IMR-90 (cell line): ENCODE measurements at regions not wholly inside any gene's neighbourhood (a gene's known extent, or its start where the extent isn't known, plus 50 kb on each side); places are given as distances from the start of the nearest gene placed in this dataset.

ENCODE experiments used
- ATAC-seq: fragments of 200-7000 bp; cut with Tn5 transposase; 2 replicates; pipeline ENCODE4 v1.9.1; 2020; ENCODE audit warnings: low read depth, mild to moderate bottlenecking, moderate library complexity
- BruUV-seq: library from RNA; stranded (reverse); fragments of 400-500 nt; replicated peaks from 2 replicates; lab custom pipeline; 2021; lab: Mats Ljungman, UMichigan
- CTCF ChIA-PET: fragments of 300-600 bp; formaldehyde crosslinking; extraction: SDS; loops from one replicate; lab custom pipeline; 2021; ENCODE audit warnings: antibody characterized with exemption; lab: Yijun Ruan, JAX
- POLR2A ChIA-PET: fragments of 300-600 bp; sonication (Branson Sonifier 250); formaldehyde crosslinking; loops from one replicate; lab custom pipeline; 2022; ENCODE audit warnings: antibody characterized with exemption; ENCODE audit not compliant: unreplicated experiment; lab: Charles Lee
- DNase-seq: peaks from one replicate; pipeline ENCODE4 v3.0.0; 2013
- H2AFZ ChIP-seq: replicated peaks from 2 replicates; pipeline ENCODE3; 2013; ENCODE audit warnings: low read length, mild to moderate bottlenecking; ENCODE audit not compliant: poor library complexity
- H2AK5ac ChIP-seq: 2 replicates; pipeline ENCODE4 v1.6.1; 2013; ENCODE audit warnings: low read depth, low read length, inconsistent platforms
- H2AK9ac ChIP-seq: replicated peaks from 2 replicates; pipeline ENCODE3; 2013; ENCODE audit warnings: mild to moderate bottlenecking, low read depth, low read length, moderate library complexity; ENCODE audit not compliant: poor library complexity
- H2BK120ac ChIP-seq: 2 replicates; pipeline ENCODE4 v1.6.1; 2013; ENCODE audit warnings: low read depth, low read length, inconsistent platforms
- H2BK15ac ChIP-seq: 3 replicates; pipeline ENCODE4 v1.6.1; 2013; ENCODE audit warnings: low read depth, low read length, inconsistent platforms
- H2BK20ac ChIP-seq: 2 replicates; pipeline ENCODE4 v1.6.1; 2013; ENCODE audit warnings: low read depth, mild to moderate bottlenecking, inconsistent platforms, low read length, moderate library complexity
- H2BK5ac ChIP-seq: 2 replicates; pipeline ENCODE4 v1.6.1; 2013; ENCODE audit warnings: mild to moderate bottlenecking, low read depth, low read length, inconsistent platforms; ENCODE audit not compliant: poor library complexity, severe bottlenecking
- H3K14ac ChIP-seq: replicated peaks from 2 replicates; pipeline ENCODE4 v1.6.1; 2013; ENCODE audit warnings: low read depth, low read length, inconsistent platforms
- H3K18ac ChIP-seq: 2 replicates; pipeline ENCODE4 v1.6.1; 2013; ENCODE audit warnings: low read depth, low read length, control low read depth
- H3K23ac ChIP-seq: 2 replicates; pipeline ENCODE4 v1.6.1; 2013; ENCODE audit warnings: low read depth, low read length, inconsistent platforms
- H3K27ac ChIP-seq: 2 replicates; pipeline ENCODE4 v1.5.1; 2013; ENCODE audit warnings: mild to moderate bottlenecking, control low read depth, low read length; ENCODE audit not compliant: insufficient read depth
- H3K27me3 ChIP-seq: 2 replicates; pipeline ENCODE4 v1.6.1; 2013; ENCODE audit warnings: low read length; ENCODE audit not compliant: control insufficient read depth, insufficient read depth
- H3K36me3 ChIP-seq: 2 replicates; pipeline ENCODE4 v1.6.1; 2013; ENCODE audit warnings: low read length, mixed read lengths; ENCODE audit not compliant: control insufficient read depth, insufficient read depth
- H3K4ac ChIP-seq: 2 replicates; pipeline ENCODE4 v1.6.1; 2013; ENCODE audit warnings: low read depth, low read length, inconsistent platforms
- H3K4me1 ChIP-seq: 2 replicates; pipeline ENCODE4 v1.6.1; 2013; ENCODE audit warnings: low read length, mixed read lengths; ENCODE audit not compliant: control insufficient read depth, insufficient read depth
- H3K4me2 ChIP-seq: 2 replicates; pipeline ENCODE4 v1.6.1; 2013; ENCODE audit warnings: low read depth, mild to moderate bottlenecking, control low read depth, low read length, moderate library complexity
- H3K4me3 ChIP-seq: 2 replicates; pipeline ENCODE4 v1.5.1; 2013; ENCODE audit warnings: low read depth, mild to moderate bottlenecking, control low read depth, low read length, moderate library complexity; ENCODE audit not compliant: insufficient read depth
- H3K56ac ChIP-seq: 2 replicates; pipeline ENCODE4 v1.6.1; 2013; ENCODE audit warnings: low read length, inconsistent platforms; ENCODE audit not compliant: insufficient read depth; ENCODE audit errors: extremely low read depth
- H3K79me1 ChIP-seq, 2 experiments: 2 replicates each; pipeline ENCODE4 v1.6.1; 2013; ENCODE audit warnings: low read length in 2 of 2, inconsistent platforms in 1 of 2, low read depth in 1 of 2
- H3K9ac ChIP-seq: 2 replicates; pipeline ENCODE4 v1.6.1; 2013; ENCODE audit warnings: low read depth, low read length, control low read depth
- H3K9me1 ChIP-seq: 2 replicates; pipeline ENCODE4 v1.6.1; 2013; ENCODE audit warnings: low read length, inconsistent platforms; ENCODE audit not compliant: insufficient read depth
- H3K9me3 ChIP-seq: 2 replicates; pipeline ENCODE4 v1.6.1; 2013; ENCODE audit warnings: low read length; ENCODE audit not compliant: control insufficient read depth, insufficient read depth
- H4K20me1 ChIP-seq: 2 replicates; pipeline ENCODE4 v1.6.1; 2013; ENCODE audit warnings: low read length, inconsistent platforms; ENCODE audit not compliant: insufficient read depth
- H4K5ac ChIP-seq: 2 replicates; pipeline ENCODE4 v1.6.1; 2013; ENCODE audit warnings: mild to moderate bottlenecking, low read depth, low read length, control low read depth
- H4K8ac ChIP-seq, 2 experiments: 2 replicates each; pipeline ENCODE4 v1.6.1; 2013; ENCODE audit warnings: low read depth in 2 of 2, low read length in 2 of 2, control low read depth in 1 of 2, inconsistent platforms in 1 of 2
- H4K91ac ChIP-seq: 2 replicates; pipeline ENCODE4 v1.6.1; 2013; ENCODE audit warnings: low read depth, low read length, inconsistent platforms; ENCODE audit not compliant: insufficient read depth
- BHLHE40 ChIP-seq: fragments of 150-350 bp; IDR thresholded peaks from 2 replicates; pipeline ENCODE4 v1.6.1; 2016; ENCODE audit warnings: mild to moderate bottlenecking, low read depth, low read length
- CEBPB ChIP-seq: IDR thresholded peaks from 2 replicates; pipeline ENCODE4 v1.6.1; 2012; ENCODE audit warnings: low read depth, low read length, improper control_type of control experiment
- CTCF ChIP-seq: conservative IDR thresholded peaks from 2 replicates; pipeline ENCODE4 v1.5.1; 2012; ENCODE audit warnings: mild to moderate bottlenecking, low read depth, low read length, improper control_type of control experiment
- ELK1 ChIP-seq: fragments of 150-350 bp; IDR thresholded peaks from 2 replicates; pipeline ENCODE4 v1.6.1; 2016; ENCODE audit warnings: low read depth, mild to moderate bottlenecking, low read length, moderate library complexity, borderline replicate concordance
- FOS ChIP-seq: fragments of 150-350 bp; IDR thresholded peaks from 2 replicates; pipeline ENCODE4 v1.6.1; 2016; ENCODE audit warnings: low read depth, low read length
- MAFK ChIP-seq: IDR thresholded peaks from 2 replicates; pipeline ENCODE4 v1.6.1; 2012; ENCODE audit warnings: low read depth, low read length, improper control_type of control experiment
- MAZ ChIP-seq: IDR thresholded peaks from 2 replicates; pipeline ENCODE4 v1.6.1; 2012; ENCODE audit warnings: low read depth, mild to moderate bottlenecking, low read length, improper control_type of control experiment, moderate library complexity, borderline replicate concordance
- MXI1 ChIP-seq: IDR thresholded peaks from 2 replicates; pipeline ENCODE4 v1.6.1; 2012; ENCODE audit warnings: low read depth, mild to moderate bottlenecking, low read length, moderate library complexity, borderline replicate concordance
- NFE2L2 ChIP-seq: fragments of 150-350 bp; IDR thresholded peaks from 2 replicates; pipeline ENCODE4 v1.6.1; 2016; ENCODE audit warnings: low read depth, mild to moderate bottlenecking, low read length
- RFX5 ChIP-seq: IDR thresholded peaks from 2 replicates; pipeline ENCODE4 v1.8.0; 2012; ENCODE audit warnings: low read depth, mild to moderate bottlenecking, low read length, moderate library complexity
- USF2 ChIP-seq: fragments of 150-350 bp; IDR thresholded peaks from 2 replicates; pipeline ENCODE4 v1.6.1; 2017; ENCODE audit warnings: mild to moderate bottlenecking, antibody characterized with exemption, low read length, low read depth
- WGBS, 2 experiments: methylation state at CpG; one replicate each; pipeline versions ENCODE4 v1.1.5 to v1.1.7; 2013; ENCODE audit warnings: missing lambda C conversion rate in 2 of 2; ENCODE audit not compliant: insufficient read length in 1 of 2; ENCODE audit errors: extremely low coverage in 2 of 2; 5-methylcytosine and 5-hydroxymethylcytosine counted together
- dilution Hi-C: fragments of 300-500 bp; cut with HindIII; formaldehyde crosslinking; loops from one replicate; pipeline ENCODE4 v1.14.3; 2018; ENCODE audit warnings: low sequenced_read_pairs; ENCODE audit not compliant: unreplicated experiment
- in situ Hi-C: fragments of 300-500 bp; cut with MboI; formaldehyde crosslinking; loops from 3 replicates; pipeline ENCODE4 v1.14.3; 2019; ENCODE audit warnings: low sequenced_read_pairs, inconsistent platforms, mixed read lengths
- intact Hi-C: fragments of 100-400 bp; cut with micrococcal nuclease; formaldehyde crosslinking; loops from 2 replicates; pipeline ENCODE4 v1.10.0; 2022

DNA sequence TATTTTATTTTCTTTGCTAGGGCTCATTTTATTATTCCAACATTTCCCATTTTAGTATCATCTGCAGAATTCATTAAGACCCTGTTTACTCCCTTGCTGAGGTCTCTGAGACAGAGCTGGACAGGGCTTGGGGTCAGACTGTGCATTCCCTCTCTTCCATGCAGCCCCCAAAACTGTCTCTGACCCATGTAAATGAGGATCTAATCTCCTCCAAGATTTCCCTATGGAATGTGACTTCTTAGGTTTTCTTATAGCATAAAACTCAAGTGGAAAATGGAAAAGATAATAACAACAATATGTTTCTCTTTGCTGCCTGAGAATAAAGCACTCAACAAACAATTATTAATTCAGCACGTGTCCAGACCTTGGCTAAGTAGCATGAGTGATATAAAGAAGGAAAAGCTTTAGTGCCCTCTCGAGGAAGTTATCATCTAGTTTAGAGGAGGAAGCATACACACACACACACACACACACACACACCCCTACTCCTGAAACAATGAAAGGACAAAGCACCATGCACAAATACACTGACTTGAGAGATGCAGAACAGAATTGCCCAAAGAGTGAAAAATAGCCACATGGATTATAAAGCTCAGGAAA is 815.5 kb downstream of the BCKDHB start:
- ChIA-PET POLR2A (no interaction called here), CTCF (interaction anchor here (1.1 kb wide), 1 partner anchor 79 kb away, joined by 3 read pairs; no protein-coding TSS in a partner anchor)
- H3K27ac ChIP-seq = no peak overlapping the region
- intact Hi-C loops = no loop called here
- no peak overlapping the region for H2BK120ac ChIP-seq
- H3K4me3 ChIP-seq = no peak overlapping the region
- no peak overlapping the region for H2AK5ac ChIP-seq
- no peak overlapping the region for H2AK9ac ChIP-seq
- no CpG with 5 or more reads among the region's 2 CpGs for WGBS, 2 experiments
- no peaks in the 10 kb centered on the region for H3K36me3 ChIP-seq
- no peaks in the 10 kb centered on the region for H3K79me1 ChIP-seq
- no peak overlapping the region for H2BK20ac ChIP-seq
- no peaks in the 10 kb centered on the region for H3K9me1 ChIP-seq
- H4K20me1 ChIP-seq = no peaks in the 10 kb centered on the region
- no peak overlapping the region for H3K9ac ChIP-seq
- H3K4me2 ChIP-seq = no peak overlapping the region
- no peak overlapping the region for H4K5ac ChIP-seq
- H3K23ac ChIP-seq = no peak overlapping the region
- H2BK15ac ChIP-seq = no peak overlapping the region
- in situ Hi-C loops = no loop called here
- H3K14ac ChIP-seq = no peak overlapping the region
- no peak overlapping the region for H4K91ac ChIP-seq
- no peak overlapping the region for H3K18ac ChIP-seq
- BruUV-seq = no TSS peak
- no peak overlapping the region for H4K8ac ChIP-seq
- DNase-seq (no peak), ATAC-seq (no peak)
- no peak overlapping the region for H2BK5ac ChIP-seq
- no peaks in the 10 kb centered on the region for H3K27me3 ChIP-seq
- no peak overlapping the region for H2AFZ ChIP-seq
- H3K4me1 ChIP-seq = no peaks in the 10 kb centered on the region
- no peak overlapping the region for H3K56ac ChIP-seq
- no peaks in the 10 kb centered on the region for H3K9me3 ChIP-seq
- H3K4ac ChIP-seq = no peak overlapping the region
- dilution Hi-C loops = no loop called here
- TF ChIP-seq MAZ (no peak), MXI1 (no peak), ELK1 (no peak), NFE2L2 (no peak), MAFK (no peak), CTCF (no peak), BHLHE40 (no peak), RFX5 (no peak), USF2 (no peak), FOS (no peak), CEBPB (no peak)
